ENCODE measurements at regions not wholly inside any gene's neighbourhood (a gene's known extent, or its start where the extent isn't known, plus 50 kb on each side); places are given as distances from the start of the nearest gene placed in this dataset.

DNA sequence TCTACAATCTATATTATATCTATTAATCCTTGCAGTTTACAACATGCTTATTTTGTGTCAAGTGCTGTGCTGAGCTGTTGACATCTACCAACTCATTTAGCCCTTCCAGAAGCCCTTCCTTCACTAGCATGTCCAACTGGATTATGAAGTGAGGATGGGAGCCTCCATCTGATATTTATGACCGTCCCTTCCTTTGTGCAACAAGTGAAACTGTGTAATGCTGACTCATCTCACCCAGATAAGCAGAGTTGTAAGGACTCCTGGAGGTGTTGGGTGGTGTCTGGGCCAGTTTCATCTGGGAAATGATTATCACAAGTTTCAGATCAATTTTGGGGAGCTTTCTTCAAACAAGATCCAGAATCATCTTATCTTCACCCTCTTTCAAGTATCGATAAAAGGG, 156.6 kb upstream of the ETAA1 start:
- no peak for DNase-seq (ENCODE audit: low read depth)

- DNase-seq (ENCODE audit: low read depth): no peak
Observed at GRCh38 chr2:67241453-67241852, 155.7 kb upstream of the ETAA1 start.

- no peak for DNase-seq (ENCODE audit: low read depth)
Observed at GRCh38 chr2:67242456-67242855, 154.7 kb upstream of the ETAA1 start.

DNA sequence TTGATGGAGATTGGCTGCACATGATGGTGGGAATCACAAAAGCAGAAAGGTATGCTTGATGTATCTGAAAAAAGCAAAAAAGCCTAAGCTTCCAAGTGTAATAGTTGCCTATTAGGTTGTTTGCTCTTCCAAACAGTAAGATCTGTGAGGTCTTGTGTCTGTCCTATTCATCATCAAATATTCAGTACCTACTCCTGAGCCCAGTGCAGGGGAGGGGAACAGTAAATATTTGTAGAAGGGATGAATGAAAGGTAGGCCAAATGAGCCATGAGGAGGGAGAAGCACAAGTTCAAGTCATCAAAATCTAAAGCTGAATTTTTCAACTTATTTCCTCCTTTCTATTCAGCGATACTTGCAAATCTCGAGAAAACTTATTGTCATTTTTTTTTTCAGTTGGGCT, 153.2 kb upstream of the ETAA1 start:
- no peak for DNase-seq (ENCODE audit: low read depth)

DNA sequence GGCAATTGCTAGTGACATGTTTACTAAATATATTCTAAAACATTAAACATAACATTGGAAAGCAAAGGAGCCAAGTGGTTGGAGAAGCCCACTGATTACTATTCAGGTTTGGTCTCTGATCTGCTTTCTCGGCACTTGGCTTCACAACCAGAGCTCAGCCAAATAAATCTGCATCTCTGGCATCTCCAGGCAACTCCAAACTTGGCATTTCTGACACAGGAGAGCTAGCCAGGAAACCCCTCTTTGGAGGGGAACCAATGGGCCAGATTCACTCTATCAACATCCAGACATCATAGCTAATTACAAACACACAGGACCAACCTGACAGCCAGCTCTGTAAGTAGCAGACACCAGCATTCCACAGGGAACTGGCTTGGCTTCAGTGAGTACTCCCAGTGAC, 150.3 kb upstream of the ETAA1 start:
- no peak for DNase-seq (ENCODE audit: low read depth)

DNA sequence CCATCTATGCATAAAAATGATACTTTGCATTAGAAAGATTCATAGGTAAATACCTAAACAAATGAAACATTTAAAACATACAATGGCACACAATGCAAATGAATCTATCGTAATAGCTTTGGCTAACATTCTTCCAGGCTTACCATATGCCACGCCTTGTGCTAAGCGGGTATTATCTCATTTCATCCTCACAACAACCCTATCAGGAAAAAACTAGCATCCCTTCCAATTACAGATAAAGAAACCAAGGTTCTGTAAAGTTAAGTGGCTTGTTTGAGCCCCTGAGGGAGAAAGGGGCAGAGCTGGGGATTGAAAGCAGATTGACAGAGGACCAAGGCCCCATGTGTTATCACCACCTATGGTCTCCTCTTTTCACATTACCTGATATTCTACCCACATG, 145.4 kb upstream of the ETAA1 start:
- DNase-seq (ENCODE audit: low read depth): no peak

GRCh38 chr2:67255933-67256615, 141.1 kb upstream of the ETAA1 start:
- DNase-seq (ENCODE audit: low read depth): no peak

DNA sequence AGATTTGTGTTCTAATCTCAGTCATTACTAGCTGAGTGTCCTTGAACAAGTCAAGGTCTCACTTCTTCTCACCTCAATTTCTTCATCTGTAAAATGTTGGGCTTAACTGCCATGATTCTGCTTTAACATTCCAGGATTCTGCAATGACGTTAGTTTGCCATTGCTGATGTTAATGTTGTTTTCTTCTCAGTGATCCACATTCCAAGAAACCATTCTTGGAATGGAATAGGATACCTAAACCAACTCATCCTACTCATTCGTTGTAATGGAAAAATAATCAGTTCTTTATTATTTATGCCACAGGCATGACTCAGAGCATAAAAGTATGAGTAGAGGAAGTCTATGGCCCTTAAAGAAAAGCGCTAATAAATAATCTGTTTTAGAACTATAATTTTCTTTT, 140.2 kb upstream of the ETAA1 start:
- DNase-seq (ENCODE audit: low read depth): no peak

GRCh38 chr2:67258122-67258521, 139.0 kb upstream of the ETAA1 start:
- DNase-seq (ENCODE audit: low read depth): no peak

DNA sequence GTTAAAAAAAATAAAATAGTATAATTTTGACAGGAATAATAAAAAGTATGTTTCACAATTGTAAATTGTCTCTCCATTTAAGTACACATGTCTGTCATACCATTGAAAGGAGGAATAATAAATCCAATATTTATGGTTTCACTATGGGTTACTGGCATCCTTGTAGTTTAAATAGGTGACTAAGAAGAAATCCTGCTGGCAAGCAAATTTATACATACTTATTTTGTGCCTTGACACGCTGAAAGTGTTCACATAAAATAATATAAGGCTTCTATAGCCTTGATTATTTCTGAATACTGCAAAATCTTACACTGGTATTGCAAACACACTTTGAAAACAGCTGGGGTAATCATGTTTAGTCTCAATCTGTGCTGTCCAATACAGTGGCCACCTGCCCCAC, 138.3 kb upstream of the ETAA1 start:
- DNase-seq (ENCODE audit: low read depth): no peak

DNA sequence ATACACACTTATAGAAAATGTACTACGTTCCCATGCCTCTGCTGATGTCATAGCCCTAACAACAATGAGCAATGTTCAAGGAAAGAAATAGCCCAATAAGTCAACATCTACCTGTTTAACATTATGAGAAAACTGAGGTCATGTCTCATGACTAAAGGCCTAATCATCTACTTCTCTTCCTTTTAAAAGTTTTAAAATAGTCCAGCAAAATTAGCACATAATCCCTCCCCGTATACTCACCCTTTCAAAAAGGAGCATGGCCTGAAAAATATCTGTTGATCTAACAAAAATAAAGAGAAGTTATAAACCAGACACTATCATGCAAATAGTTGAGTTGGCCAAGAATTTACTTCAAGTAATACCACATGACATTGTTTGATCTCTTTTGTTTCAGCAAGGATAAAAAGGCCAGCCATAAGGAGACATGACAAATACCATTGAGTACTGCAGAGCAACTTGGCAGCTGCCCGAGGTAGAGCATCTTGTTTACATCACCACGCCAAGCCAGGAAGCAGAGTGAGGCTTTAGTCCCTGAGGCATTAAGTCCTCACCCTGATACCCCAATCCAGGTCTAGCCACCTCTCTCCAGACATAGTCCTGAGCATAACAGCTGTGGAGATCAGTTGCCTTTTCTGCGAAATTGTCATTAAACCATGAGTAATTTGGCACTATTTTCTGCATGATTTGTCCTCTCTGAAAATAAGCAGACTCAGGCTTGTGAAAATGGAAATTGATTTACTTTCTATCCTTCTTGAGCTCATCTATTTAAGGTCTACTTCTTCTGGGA, 137.4 kb upstream of the ETAA1 start:
- DNase-seq (ENCODE audit: low read depth): peak; percentile 71

- DNase-seq (ENCODE audit: low read depth): peak; percentile 99
Observed at GRCh38 chr2:67260343-67261277, 136.5 kb upstream of the ETAA1 start.

GRCh38 chr2:67267241-67267640, 129.9 kb upstream of the ETAA1 start:
- no peak for DNase-seq (ENCODE audit: low read depth)

GRCh38 chr2:67268797-67269196, 128.3 kb upstream of the ETAA1 start:
- no peak for DNase-seq (ENCODE audit: low read depth)

DNA sequence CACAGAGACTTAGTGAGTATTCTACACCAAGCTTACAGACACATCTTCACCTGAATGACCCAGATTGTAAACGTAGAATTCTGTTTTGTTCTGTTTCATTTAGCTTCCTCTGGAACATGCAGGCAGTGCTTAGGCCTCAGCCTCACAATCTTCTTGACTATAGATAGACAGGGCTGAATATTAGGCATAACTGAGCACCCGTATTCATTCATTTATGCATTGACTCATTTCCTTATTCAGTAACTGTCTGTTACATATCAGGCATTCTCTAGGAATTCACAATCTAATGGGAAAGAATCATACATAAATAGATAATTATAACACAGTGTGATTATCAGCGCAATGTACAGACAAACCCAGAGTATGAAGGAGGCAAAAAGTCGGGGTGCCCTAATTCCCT, 124.9 kb upstream of the ETAA1 start:
- DNase-seq (ENCODE audit: low read depth): no peak

DNA sequence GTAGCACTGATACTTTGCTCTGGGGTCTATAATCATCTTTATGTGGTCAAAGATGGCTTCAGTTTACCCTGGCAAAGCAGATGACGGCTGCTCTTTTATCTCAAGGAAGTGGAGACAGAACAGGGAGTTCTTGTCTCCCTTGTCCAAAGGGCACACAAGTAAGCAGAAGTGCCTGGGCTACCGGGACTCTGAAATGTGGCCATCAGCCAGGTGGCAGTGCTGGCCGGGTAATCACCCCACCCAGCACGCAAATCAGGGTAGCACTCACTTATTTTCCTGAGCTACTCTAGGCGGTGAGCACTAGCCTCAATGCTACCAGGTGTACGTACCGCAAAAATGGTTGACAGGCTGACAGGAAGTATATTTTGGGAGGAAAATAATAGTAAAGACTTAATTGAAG, 119.7 kb upstream of the ETAA1 start:
- DNase-seq (ENCODE audit: low read depth): no peak

GRCh38 chr2:67281101-67281500, 116.0 kb upstream of the ETAA1 start:
- no peak for DNase-seq (ENCODE audit: low read depth)

GRCh38 chr2:67283641-67284040, 113.5 kb upstream of the ETAA1 start:
- no peak for DNase-seq (ENCODE audit: low read depth)

GRCh38 chr2:67286981-67287759, 110.0 kb upstream of the ETAA1 start:
- no peak for DNase-seq (ENCODE audit: low read depth)

DNA sequence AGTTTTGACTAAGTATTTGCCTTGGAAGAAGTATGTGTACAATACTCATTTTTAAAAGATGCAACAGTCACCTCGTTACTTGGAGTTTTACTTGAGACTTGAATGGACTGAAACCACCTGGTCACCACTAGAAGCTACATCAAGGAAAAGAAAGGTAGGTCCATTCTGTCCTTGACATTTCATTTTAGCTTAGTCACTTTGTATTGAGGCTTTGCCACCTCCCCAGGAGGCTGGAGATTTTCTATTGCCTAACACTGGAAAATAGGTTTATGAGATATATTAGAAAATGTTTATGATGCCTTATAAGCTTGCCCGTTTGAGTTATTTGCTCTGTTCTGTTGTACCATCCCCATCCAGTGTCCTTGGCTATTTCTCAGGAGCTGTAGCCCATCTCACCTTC, 107.9 kb upstream of the ETAA1 start:
- DNase-seq (ENCODE audit: low read depth): no peak

DNA sequence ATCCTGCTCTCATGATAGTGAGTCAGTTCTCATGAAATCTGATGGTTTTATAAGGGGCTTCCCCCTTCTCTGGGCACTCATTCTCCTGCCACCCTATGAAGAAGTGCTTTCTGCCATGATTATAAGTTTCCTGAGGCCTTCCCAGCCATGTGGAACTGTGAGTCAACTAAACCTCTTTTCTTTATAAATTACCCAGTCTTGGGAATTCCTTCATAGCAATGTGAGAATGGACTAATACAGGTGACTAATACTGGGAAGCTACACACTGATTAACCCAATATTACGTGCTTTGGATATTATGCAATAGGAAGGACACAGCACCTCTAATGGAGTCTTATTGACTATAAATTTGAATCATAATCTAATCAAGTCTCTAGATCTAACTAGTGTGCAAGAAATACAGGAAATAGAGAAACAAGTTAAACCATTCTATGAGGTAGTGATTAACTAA, 107.2 kb upstream of the ETAA1 start:
- DNase-seq (ENCODE audit: low read depth): peak; percentile 34
